AG09319 (cell line): ENCODE measurements at regions not wholly inside any gene's neighbourhood (a gene's known extent, or its start where the extent isn't known, plus 50 kb on each side); places are given as distances from the start of the nearest gene placed in this dataset.
"Not testable (repeated sequence)": the region's sequence is repeated elsewhere in the genome, so short reads cannot be mapped to it uniquely, and the experiment has no call there.

ENCODE experiments used
- DNase-seq: peaks from one replicate; pipeline ENCODE4 v3.0.0-alpha.2; 2010; ENCODE audit warnings: low read depth; ENCODE audit errors: extremely low read depth
- TF ChIP-seq, protein P1 (sequence below): IDR thresholded peaks from 2 replicates; pipeline ENCODE4 v1.5.1; 2011; ENCODE audit warnings: low read depth, mild to moderate bottlenecking, inconsistent platforms, low read length, moderate library complexity

GRCh38 chr13:78047151-78047550 is 128.5 kb upstream of the EDNRB start:
- DNase-seq: no peak
- TF ChIP-seq, protein P1, sequence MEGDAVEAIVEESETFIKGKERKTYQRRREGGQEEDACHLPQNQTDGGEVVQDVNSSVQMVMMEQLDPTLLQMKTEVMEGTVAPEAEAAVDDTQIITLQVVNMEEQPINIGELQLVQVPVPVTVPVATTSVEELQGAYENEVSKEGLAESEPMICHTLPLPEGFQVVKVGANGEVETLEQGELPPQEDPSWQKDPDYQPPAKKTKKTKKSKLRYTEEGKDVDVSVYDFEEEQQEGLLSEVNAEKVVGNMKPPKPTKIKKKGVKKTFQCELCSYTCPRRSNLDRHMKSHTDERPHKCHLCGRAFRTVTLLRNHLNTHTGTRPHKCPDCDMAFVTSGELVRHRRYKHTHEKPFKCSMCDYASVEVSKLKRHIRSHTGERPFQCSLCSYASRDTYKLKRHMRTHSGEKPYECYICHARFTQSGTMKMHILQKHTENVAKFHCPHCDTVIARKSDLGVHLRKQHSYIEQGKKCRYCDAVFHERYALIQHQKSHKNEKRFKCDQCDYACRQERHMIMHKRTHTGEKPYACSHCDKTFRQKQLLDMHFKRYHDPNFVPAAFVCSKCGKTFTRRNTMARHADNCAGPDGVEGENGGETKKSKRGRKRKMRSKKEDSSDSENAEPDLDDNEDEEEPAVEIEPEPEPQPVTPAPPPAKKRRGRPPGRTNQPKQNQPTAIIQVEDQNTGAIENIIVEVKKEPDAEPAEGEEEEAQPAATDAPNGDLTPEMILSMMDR: no peak

GRCh38 chr13:78046331-78046730 is 127.7 kb upstream of the EDNRB start:
- TF ChIP-seq, protein P1: no peak
- DNase-seq: no peak

- TF ChIP-seq, protein P1: no peak
- no peak for DNase-seq
Measured at GRCh38 chr13:78045916-78046315, 127.3 kb upstream of the EDNRB start.

GRCh38 chr13:78041366-78041765 is 122.7 kb upstream of the EDNRB start:
- not testable (repeated sequence) for DNase-seq

GRCh38 chr13:78040205-78040830 is 121.7 kb upstream of the EDNRB start:
- TF ChIP-seq, protein P1: no peak
- no peak for DNase-seq

DNA sequence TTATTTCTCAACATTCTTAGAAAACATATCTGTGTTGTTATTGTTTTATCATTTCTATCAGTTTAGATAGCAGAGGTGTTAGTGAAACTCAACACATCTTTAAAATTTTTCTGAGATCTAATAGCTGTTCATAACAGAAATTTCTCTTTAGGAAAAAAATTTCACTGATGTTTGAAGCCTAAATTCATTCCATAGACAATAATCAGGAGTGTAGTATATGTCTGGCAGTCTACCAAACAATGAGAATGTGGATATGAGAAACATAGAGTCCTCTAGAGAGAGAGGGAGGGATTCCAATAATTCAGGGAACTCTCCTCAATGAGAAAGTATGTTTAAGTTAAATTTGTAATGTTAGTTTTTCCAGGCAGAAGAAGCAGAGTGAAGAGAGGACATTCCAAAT is 118.2 kb upstream of the EDNRB start:
- TF ChIP-seq, protein P1: no peak
- no peak for DNase-seq

- TF ChIP-seq, protein P1: no peak
- DNase-seq: no peak
Measured at GRCh38 chr13:78035500-78035899, 116.9 kb upstream of the EDNRB start.

DNA sequence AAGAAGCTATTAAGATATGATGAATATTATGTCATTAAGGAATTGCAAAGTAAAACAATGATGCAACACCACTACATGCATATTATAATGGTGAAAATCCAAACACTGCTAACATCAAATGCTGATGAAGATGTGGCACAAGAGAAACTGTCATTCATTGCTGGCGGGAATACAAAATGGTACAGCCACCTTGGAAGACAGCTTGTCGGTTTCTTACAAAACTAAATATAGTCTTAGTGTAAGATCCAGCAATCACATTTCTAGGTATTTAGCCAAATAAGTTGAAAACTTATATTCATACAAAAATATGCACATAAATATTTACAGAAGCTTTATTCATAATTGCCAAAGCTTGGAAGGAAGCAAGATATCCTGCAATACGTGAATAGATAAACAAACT is 114.9 kb upstream of the EDNRB start:
- DNase-seq: no peak
- TF ChIP-seq, protein P1: no peak
